ENCODE measurements at regions not wholly inside any gene's neighbourhood (a gene's known extent, or its start where the extent isn't known, plus 50 kb on each side); places are given as distances from the start of the nearest gene placed in this dataset.

DNA sequence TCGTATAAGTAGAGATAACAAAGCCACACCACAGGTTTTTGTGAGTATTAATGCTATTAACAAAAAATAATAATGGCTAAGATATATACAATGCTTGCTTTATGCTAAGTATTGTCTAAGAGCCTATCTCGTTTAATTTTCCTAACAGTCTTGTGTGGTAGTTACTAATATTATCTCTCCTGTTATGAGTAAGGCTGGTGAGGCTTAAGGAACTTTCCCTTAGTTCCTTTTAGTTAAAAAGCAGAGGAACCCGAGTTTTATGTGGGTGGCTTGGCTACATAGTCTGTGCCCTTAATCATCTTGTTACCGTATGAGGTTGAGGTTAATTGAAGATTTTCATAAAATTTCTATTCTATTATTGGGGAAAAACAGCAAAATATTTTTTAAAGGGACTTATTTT, 218.4 kb downstream of the SOX2 start:
- WGBS, 2 experiments (ENCODE audit: extremely low coverage in 2 of 2, insufficient read length in 1 of 2) = no CpG with 5 or more reads among the region's 4 CpGs
- Histone ChIP-seq H3K18ac (ENCODE audit: low read depth, low read length) (no peak overlapping the region), H3K79me1 (ENCODE audit: low read depth in 1 of 2, low read length in 2 of 2) (no peaks in the 10 kb centered on the region), H4K5ac (ENCODE audit: low read depth, low read length) (no peak overlapping the region), H3K4me1 (ENCODE audit: control insufficient read depth, insufficient read depth, low read length) (no peaks in the 10 kb centered on the region), H3K4ac (ENCODE audit: low read depth, low read length) (no peak overlapping the region), H2BK5ac (ENCODE audit: low read depth, low read length, poor library complexity, severe bottlenecking) (no peak overlapping the region), H3K9me3 (ENCODE audit: control insufficient read depth, insufficient read depth, low read length) (no peaks in the 10 kb centered on the region; the same call in none of the 2 replicates), H3K56ac (ENCODE audit: extremely low read depth, insufficient read depth, low read length) (no peak overlapping the region), H3K36me3 (ENCODE audit: control insufficient read depth, insufficient read depth, low read length) (no peaks in the 10 kb centered on the region), H4K20me1 (ENCODE audit: insufficient read depth, low read length) (no peaks in the 10 kb centered on the region), H3K4me3 (ENCODE audit: insufficient read depth, low read depth, low read length) (no peak overlapping the region), H2AK5ac (ENCODE audit: low read depth, low read length) (no peak overlapping the region), H2AK9ac (replicated peaks; ENCODE audit: low read depth, low read length, poor library complexity) (no peak overlapping the region), H4K8ac (ENCODE audit: low read depth in 2 of 2, low read length in 2 of 2) (no peak overlapping the region), H3K27ac (ENCODE audit: insufficient read depth, low read length) (no peak overlapping the region), H2BK20ac (ENCODE audit: low read depth, low read length) (no peak overlapping the region), H3K4me2 (ENCODE audit: low read depth, low read length) (no peak overlapping the region), H2AFZ (replicated peaks; ENCODE audit: low read length, poor library complexity) (no peak overlapping the region), H4K91ac (ENCODE audit: insufficient read depth, low read depth, low read length) (no peak overlapping the region), H2BK15ac (ENCODE audit: low read depth, low read length) (no peak overlapping the region), H3K23ac (ENCODE audit: low read depth, low read length) (no peak overlapping the region), H2BK120ac (ENCODE audit: low read depth, low read length) (no peak overlapping the region), H3K27me3 (ENCODE audit: control insufficient read depth, insufficient read depth, low read length) (no peaks in the 10 kb centered on the region), H3K9me1 (ENCODE audit: insufficient read depth, low read length) (no peaks in the 10 kb centered on the region), H3K9ac (ENCODE audit: low read depth, low read length) (no peak overlapping the region), H3K14ac (replicated peaks; ENCODE audit: low read depth, low read length) (no peak overlapping the region)
- intact Hi-C loops (cut with micrococcal nuclease) = no loop called here
- TF ChIP-seq RFX5 (IDR thresholded peaks at IDR 0.05; ENCODE audit: low read depth, low read length) (no peak), CHD1 (IDR thresholded peaks at IDR 0.05; ENCODE audit: low read depth, low read length) (no peak), USF2 (IDR thresholded peaks at IDR 0.05; ENCODE audit: low read depth, low read length) (no peak), CEBPB (IDR thresholded peaks at IDR 0.05; ENCODE audit: low read depth, low read length) (no peak), FOS (IDR thresholded peaks at IDR 0.05; ENCODE audit: low read depth, low read length) (no peak), NFE2L2 (IDR thresholded peaks at IDR 0.05; ENCODE audit: low read depth, low read length) (no peak), MAZ (IDR thresholded peaks at IDR 0.05; ENCODE audit: borderline replicate concordance, low read depth, low read length) (no peak), CTCF (conservative IDR thresholded peaks at IDR 0.05; ENCODE audit: low read depth, low read length) (no peak), RAD21 (IDR thresholded peaks at IDR 0.05; ENCODE audit: low read length) (no peak), RCOR1 (IDR thresholded peaks at IDR 0.05; ENCODE audit: insufficient replicate concordance, low read length) (no peak), MXI1 (IDR thresholded peaks at IDR 0.05; ENCODE audit: borderline replicate concordance, low read depth, low read length) (no peak), POLR2A (IDR thresholded peaks at IDR 0.05; ENCODE audit: low read depth, low read length) (no peak), BHLHE40 (IDR thresholded peaks at IDR 0.05; ENCODE audit: low read depth, low read length) (no peak), SMC3 (IDR thresholded peaks at IDR 0.05; ENCODE audit: low read depth, low read length) (no peak), MAFK (IDR thresholded peaks at IDR 0.05; ENCODE audit: low read depth, low read length) (no peak)
- TF ChIP-seq, protein P1, sequence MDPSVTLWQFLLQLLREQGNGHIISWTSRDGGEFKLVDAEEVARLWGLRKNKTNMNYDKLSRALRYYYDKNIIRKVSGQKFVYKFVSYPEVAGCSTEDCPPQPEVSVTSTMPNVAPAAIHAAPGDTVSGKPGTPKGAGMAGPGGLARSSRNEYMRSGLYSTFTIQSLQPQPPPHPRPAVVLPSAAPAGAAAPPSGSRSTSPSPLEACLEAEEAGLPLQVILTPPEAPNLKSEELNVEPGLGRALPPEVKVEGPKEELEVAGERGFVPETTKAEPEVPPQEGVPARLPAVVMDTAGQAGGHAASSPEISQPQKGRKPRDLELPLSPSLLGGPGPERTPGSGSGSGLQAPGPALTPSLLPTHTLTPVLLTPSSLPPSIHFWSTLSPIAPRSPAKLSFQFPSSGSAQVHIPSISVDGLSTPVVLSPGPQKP (IDR thresholded peaks at IDR 0.05; ENCODE audit: borderline replicate concordance, low read depth, low read length) = no peak
- dilution Hi-C loops (cut with HindIII; ENCODE audit: low sequenced_read_pairs, unreplicated experiment) = no loop called here
- POLR2A ChIA-PET (ENCODE audit: unreplicated experiment) = no interaction called here
- in situ Hi-C loops (cut with MboI; ENCODE audit: low sequenced_read_pairs) = no loop called here
- DNase-seq (no peak), ATAC-seq (ENCODE audit: low read depth) (no peak)
- CTCF ChIA-PET = no interaction called here
- BruUV-seq (replicated peaks) = no TSS peak
